Mammary epithelial cell (primary cell): ENCODE measurements at regions not wholly inside any gene's neighbourhood (a gene's known extent, or its start where the extent isn't known, plus 50 kb on each side); places are given as distances from the start of the nearest gene placed in this dataset.

Source experiments
- EZH2 ChIP-seq: IDR thresholded peaks from 2 replicates; pipeline ENCODE4 v1.6.1; 2012; ENCODE audit warnings: low read length, inconsistent platforms, borderline replicate concordance
- TF ChIP-seq, protein P1 (sequence below), 2 donors: IDR thresholded peaks in 1 of 2; conservative IDR thresholded peaks in 1 of 2; 2 replicates each; pipeline ENCODE4 v1.5.1; 2011 to 2012; ENCODE audit warnings: inconsistent platforms in 2 of 2, low read length in 2 of 2, mild to moderate bottlenecking in 2 of 2, control low read depth in 1 of 2, low read depth in 1 of 2; ENCODE audit not compliant: insufficient read depth in 1 of 2; ENCODE audit errors: extremely low read depth in 1 of 2

DNA sequence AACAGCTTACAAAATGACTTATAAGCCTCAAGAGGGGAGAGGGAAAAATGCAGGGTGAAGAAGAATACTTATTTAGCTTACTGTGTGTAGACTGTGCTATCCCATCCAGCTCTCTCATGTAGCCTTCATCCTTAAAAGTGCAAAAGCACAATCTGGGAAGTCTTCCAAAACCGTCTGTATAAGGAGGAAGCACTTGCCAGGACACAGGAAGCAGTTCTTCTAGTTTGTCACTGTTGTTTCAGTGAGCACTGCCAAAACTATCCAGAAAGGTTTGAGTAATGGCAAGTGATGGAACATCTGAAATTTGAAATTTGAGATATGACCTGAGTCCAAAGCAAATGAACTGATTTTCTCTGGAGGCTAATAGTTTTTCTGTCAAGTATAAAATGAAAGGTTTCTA lies 140.8 kb upstream of the ISL1 start:
- TF ChIP-seq, protein P1, sequence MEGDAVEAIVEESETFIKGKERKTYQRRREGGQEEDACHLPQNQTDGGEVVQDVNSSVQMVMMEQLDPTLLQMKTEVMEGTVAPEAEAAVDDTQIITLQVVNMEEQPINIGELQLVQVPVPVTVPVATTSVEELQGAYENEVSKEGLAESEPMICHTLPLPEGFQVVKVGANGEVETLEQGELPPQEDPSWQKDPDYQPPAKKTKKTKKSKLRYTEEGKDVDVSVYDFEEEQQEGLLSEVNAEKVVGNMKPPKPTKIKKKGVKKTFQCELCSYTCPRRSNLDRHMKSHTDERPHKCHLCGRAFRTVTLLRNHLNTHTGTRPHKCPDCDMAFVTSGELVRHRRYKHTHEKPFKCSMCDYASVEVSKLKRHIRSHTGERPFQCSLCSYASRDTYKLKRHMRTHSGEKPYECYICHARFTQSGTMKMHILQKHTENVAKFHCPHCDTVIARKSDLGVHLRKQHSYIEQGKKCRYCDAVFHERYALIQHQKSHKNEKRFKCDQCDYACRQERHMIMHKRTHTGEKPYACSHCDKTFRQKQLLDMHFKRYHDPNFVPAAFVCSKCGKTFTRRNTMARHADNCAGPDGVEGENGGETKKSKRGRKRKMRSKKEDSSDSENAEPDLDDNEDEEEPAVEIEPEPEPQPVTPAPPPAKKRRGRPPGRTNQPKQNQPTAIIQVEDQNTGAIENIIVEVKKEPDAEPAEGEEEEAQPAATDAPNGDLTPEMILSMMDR (conservative IDR thresholded peaks at IDR 0.05 in 1 of 2, IDR thresholded peaks at IDR 0.05 in 1 of 2; ENCODE audit: extremely low read depth in 1 of 2, insufficient read depth in 1 of 2, low read depth in 1 of 2, low read length in 2 of 2) = no peak
- TF ChIP-seq EZH2 = no peak
